ENCODE measurements at regions not wholly inside any gene's neighbourhood (a gene's known extent, or its start where the extent isn't known, plus 50 kb on each side); places are given as distances from the start of the nearest gene placed in this dataset.

DNA sequence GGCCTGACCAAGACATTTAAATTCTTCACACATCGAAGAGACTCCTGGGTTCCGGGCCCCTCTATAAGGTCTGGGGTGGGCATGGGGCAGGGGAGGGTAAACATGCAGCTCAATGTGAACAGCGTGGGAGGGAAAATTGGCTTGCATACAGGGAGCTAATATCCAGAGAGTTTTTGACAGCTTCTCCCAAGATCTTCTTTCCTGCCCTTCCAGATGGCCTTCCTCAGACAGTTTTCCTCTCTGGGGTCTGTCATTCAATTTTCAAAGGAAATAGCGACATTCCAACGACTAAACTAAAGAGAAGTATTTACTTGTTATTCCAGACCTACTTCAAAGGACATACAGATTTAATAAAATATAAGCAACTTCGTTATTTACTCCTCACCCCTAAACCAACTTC, 1030.6 kb downstream of the MCTP2 start:
- Mint-ChIP-seq H3K4me3 (no peak overlapping the region), H3K36me3 (ENCODE audit: low read depth) (no peaks in the 10 kb centered on the region), H3K4me1 (peaks cover 8% of the 10 kb centered on the region), H3K27me3 (ENCODE audit: insufficient read depth, low read depth, poor library complexity) (no peaks in the 10 kb centered on the region), H3K9me3 (no peaks in the 10 kb centered on the region), H3K27ac (no peak overlapping the region)
- DNase-seq (ENCODE audit: low spot score) (no peak), ATAC-seq (no peak)
- H3F3A ChIP-seq (replicated peaks; ENCODE audit: low read depth), result no peaks in the 10 kb centered on the region
- H3K9me2 ChIP-seq (ENCODE audit: insufficient read depth), result no peaks in the 10 kb centered on the region
- H3K4me1 ChIP-seq (ENCODE audit: insufficient read depth), result peaks cover 10% of the 10 kb centered on the region
- H2AFZ ChIP-seq, result no peak overlapping the region
- H3K4me2 ChIP-seq, result no peak overlapping the region
- H4K20me1 ChIP-seq (replicated peaks; ENCODE audit: insufficient read depth), result no peaks in the 10 kb centered on the region
- no peaks in the 10 kb centered on the region for H3K79me2 ChIP-seq (replicated peaks; ENCODE audit: insufficient read depth)
- no peak overlapping the region for H3K27ac ChIP-seq (ENCODE audit: low read depth)
- TF ChIP-seq EZH2 (IDR thresholded peaks at IDR 0.05; ENCODE audit: low read depth, unreplicated experiment), result no peak
- no peak for TF ChIP-seq POLR2AphosphoS5 (IDR thresholded peaks at IDR 0.05; ENCODE audit: low read depth)
- no peak for TF ChIP-seq JUNB (IDR thresholded peaks at IDR 0.05; ENCODE audit: unreplicated experiment)
- no peak for TF ChIP-seq CREB1 (CRISPR knock-in tag; IDR thresholded peaks at IDR 0.05; ENCODE audit: low read depth)
- H3K4me3 ChIP-seq, result no peak overlapping the region
- no peaks in the 10 kb centered on the region for H3K36me3 ChIP-seq (ENCODE audit: insufficient read depth)
- no peaks in the 10 kb centered on the region for H3K27me3 ChIP-seq (ENCODE audit: insufficient read depth)

DNA sequence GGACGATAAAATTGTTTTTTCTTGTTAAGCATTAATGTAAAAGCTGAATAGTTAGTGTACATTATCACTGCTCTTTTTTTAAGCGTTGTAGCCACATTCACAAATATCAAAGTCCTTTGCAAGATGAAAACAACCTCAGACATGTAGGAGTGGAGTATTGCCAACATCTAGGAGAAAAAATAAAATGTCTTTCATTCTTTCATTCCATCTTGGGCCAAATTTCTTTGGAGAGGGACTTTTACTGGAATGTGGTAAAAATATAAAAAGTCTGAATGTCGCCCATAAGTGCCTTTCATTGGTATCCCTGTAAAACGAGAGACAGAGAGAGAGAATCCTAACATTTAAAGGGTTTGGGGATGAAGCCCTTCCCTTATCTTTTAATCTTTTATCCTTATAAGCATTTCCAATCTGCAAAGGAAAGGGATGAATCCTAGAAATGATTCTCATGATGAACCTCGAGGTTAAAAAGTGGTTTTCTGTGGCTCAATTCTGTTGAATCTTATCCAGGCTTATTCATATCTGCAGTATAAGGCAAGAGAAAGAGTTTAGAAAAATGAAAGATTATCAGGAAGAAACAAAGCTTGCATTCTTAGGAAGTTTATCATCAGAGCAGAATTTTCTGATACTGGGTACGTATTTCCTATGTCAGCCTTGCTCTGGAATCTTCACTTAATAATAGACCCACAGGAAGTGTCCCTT, 1031.7 kb downstream of the MCTP2 start:
- DNase-seq (ENCODE audit: low spot score) (no peak), ATAC-seq (no peak)
- peaks cover 8% of the 10 kb centered on the region for H3K4me1 Mint-ChIP-seq
- no peak overlapping the region for H3K4me3 Mint-ChIP-seq
- no peaks in the 10 kb centered on the region for H3K27me3 Mint-ChIP-seq (ENCODE audit: insufficient read depth, low read depth, poor library complexity)
- Histone ChIP-seq H3K79me2 (replicated peaks; ENCODE audit: insufficient read depth) (no peaks in the 10 kb centered on the region), H2AFZ (no peak overlapping the region), H3K36me3 (ENCODE audit: insufficient read depth) (no peaks in the 10 kb centered on the region), H3K4me2 (no peak overlapping the region), H3F3A (replicated peaks; ENCODE audit: low read depth) (no peaks in the 10 kb centered on the region), H3K4me1 (ENCODE audit: insufficient read depth) (peaks cover 10% of the 10 kb centered on the region), H4K20me1 (replicated peaks; ENCODE audit: insufficient read depth) (no peaks in the 10 kb centered on the region), H3K27ac (ENCODE audit: low read depth) (no peak overlapping the region), H3K9me2 (ENCODE audit: insufficient read depth) (no peaks in the 10 kb centered on the region), H3K4me3 (no peak overlapping the region), H3K27me3 (ENCODE audit: insufficient read depth) (no peaks in the 10 kb centered on the region)
- TF ChIP-seq, protein P1, sequence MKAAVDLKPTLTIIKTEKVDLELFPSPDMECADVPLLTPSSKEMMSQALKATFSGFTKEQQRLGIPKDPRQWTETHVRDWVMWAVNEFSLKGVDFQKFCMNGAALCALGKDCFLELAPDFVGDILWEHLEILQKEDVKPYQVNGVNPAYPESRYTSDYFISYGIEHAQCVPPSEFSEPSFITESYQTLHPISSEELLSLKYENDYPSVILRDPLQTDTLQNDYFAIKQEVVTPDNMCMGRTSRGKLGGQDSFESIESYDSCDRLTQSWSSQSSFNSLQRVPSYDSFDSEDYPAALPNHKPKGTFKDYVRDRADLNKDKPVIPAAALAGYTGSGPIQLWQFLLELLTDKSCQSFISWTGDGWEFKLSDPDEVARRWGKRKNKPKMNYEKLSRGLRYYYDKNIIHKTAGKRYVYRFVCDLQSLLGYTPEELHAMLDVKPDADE (IDR thresholded peaks at IDR 0.05), result no peak
- TF ChIP-seq EZH2phosphoT487 (IDR thresholded peaks at IDR 0.05; ENCODE audit: unreplicated experiment), result no peak
- no peak overlapping the region for H3K27ac Mint-ChIP-seq
- no peaks in the 10 kb centered on the region for H3K36me3 Mint-ChIP-seq (ENCODE audit: low read depth)
- no peaks in the 10 kb centered on the region for H3K9me3 Mint-ChIP-seq

DNA sequence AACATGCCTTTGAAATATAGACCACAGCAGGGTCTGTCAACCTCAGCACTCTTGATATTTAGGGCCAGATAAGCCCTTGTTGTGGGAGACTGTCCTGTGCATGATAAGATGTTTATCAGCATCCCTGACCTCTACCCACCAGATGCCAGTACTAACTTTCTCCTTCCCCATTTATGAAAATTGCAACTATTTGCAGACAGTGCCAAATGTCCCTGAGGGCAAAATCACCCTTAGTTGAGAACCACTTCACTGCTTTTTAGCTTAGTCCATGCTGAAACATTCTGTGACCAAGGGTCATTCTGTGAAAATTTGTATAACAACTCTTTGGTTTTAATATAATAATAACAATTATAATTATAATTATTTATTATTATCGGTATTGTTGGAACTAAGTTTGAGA, 1032.4 kb downstream of the MCTP2 start:
- no peak overlapping the region for H2AFZ ChIP-seq
- H3K4me2 ChIP-seq, result no peak overlapping the region
- H3K79me2 ChIP-seq (replicated peaks; ENCODE audit: insufficient read depth), result no peaks in the 10 kb centered on the region
- no peak for DNase-seq (ENCODE audit: low spot score)
- no peak overlapping the region for H3K4me3 ChIP-seq
- no peaks in the 10 kb centered on the region for H4K20me1 ChIP-seq (replicated peaks; ENCODE audit: insufficient read depth)
- H3K27me3 ChIP-seq (ENCODE audit: insufficient read depth), result no peaks in the 10 kb centered on the region
- H3K36me3 ChIP-seq (ENCODE audit: insufficient read depth), result no peaks in the 10 kb centered on the region
- H3K27ac ChIP-seq (ENCODE audit: low read depth), result no peak overlapping the region
- no peaks in the 10 kb centered on the region for H3K9me2 ChIP-seq (ENCODE audit: insufficient read depth)
- peaks cover 10% of the 10 kb centered on the region for H3K4me1 ChIP-seq (ENCODE audit: insufficient read depth)
- H3K36me3 Mint-ChIP-seq (ENCODE audit: low read depth), result no peaks in the 10 kb centered on the region
- H3K9me3 Mint-ChIP-seq, result no peaks in the 10 kb centered on the region
- H3K27me3 Mint-ChIP-seq (ENCODE audit: insufficient read depth, low read depth, poor library complexity), result no peaks in the 10 kb centered on the region
- H3K4me1 Mint-ChIP-seq, result peaks cover 8% of the 10 kb centered on the region
- no peaks in the 10 kb centered on the region for H3F3A ChIP-seq (replicated peaks; ENCODE audit: low read depth)
- H3K4me3 Mint-ChIP-seq, result no peak overlapping the region
- ATAC-seq, result no peak
- no peak overlapping the region for H3K27ac Mint-ChIP-seq
- TF ChIP-seq POLR2AphosphoS5 (IDR thresholded peaks at IDR 0.05; ENCODE audit: low read depth) (no peak), NANOG (IDR thresholded peaks at IDR 0.05; ENCODE audit: borderline replicate concordance) (no peak), JUNB (IDR thresholded peaks at IDR 0.05; ENCODE audit: unreplicated experiment) (no peak), STAT1 (IDR thresholded peaks at IDR 0.05; ENCODE audit: unreplicated experiment) (no peak), ZNF114 (CRISPR knock-in tag; IDR thresholded peaks at IDR 0.05) (no peak), EZH2 (IDR thresholded peaks at IDR 0.05; ENCODE audit: low read depth, unreplicated experiment) (no peak), ZNF331 (CRISPR knock-in tag; IDR thresholded peaks at IDR 0.05; ENCODE audit: low read depth) (no peak)
- TF ChIP-seq, protein P2, sequence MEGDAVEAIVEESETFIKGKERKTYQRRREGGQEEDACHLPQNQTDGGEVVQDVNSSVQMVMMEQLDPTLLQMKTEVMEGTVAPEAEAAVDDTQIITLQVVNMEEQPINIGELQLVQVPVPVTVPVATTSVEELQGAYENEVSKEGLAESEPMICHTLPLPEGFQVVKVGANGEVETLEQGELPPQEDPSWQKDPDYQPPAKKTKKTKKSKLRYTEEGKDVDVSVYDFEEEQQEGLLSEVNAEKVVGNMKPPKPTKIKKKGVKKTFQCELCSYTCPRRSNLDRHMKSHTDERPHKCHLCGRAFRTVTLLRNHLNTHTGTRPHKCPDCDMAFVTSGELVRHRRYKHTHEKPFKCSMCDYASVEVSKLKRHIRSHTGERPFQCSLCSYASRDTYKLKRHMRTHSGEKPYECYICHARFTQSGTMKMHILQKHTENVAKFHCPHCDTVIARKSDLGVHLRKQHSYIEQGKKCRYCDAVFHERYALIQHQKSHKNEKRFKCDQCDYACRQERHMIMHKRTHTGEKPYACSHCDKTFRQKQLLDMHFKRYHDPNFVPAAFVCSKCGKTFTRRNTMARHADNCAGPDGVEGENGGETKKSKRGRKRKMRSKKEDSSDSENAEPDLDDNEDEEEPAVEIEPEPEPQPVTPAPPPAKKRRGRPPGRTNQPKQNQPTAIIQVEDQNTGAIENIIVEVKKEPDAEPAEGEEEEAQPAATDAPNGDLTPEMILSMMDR (conservative IDR thresholded peaks at IDR 0.05; ENCODE audit: low read depth in 2 of 2), result no peak
- TF ChIP-seq, protein P1 (IDR thresholded peaks at IDR 0.05), result no peak
- TF ChIP-seq, protein P3, sequence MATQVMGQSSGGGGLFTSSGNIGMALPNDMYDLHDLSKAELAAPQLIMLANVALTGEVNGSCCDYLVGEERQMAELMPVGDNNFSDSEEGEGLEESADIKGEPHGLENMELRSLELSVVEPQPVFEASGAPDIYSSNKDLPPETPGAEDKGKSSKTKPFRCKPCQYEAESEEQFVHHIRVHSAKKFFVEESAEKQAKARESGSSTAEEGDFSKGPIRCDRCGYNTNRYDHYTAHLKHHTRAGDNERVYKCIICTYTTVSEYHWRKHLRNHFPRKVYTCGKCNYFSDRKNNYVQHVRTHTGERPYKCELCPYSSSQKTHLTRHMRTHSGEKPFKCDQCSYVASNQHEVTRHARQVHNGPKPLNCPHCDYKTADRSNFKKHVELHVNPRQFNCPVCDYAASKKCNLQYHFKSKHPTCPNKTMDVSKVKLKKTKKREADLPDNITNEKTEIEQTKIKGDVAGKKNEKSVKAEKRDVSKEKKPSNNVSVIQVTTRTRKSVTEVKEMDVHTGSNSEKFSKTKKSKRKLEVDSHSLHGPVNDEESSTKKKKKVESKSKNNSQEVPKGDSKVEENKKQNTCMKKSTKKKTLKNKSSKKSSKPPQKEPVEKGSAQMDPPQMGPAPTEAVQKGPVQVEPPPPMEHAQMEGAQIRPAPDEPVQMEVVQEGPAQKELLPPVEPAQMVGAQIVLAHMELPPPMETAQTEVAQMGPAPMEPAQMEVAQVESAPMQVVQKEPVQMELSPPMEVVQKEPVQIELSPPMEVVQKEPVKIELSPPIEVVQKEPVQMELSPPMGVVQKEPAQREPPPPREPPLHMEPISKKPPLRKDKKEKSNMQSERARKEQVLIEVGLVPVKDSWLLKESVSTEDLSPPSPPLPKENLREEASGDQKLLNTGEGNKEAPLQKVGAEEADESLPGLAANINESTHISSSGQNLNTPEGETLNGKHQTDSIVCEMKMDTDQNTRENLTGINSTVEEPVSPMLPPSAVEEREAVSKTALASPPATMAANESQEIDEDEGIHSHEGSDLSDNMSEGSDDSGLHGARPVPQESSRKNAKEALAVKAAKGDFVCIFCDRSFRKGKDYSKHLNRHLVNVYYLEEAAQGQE (IDR thresholded peaks at IDR 0.05; ENCODE audit: unreplicated experiment), result no peak
